GDM1 (cell line): ENCODE measurements at regions not wholly inside any gene's neighbourhood (a gene's known extent, or its start where the extent isn't known, plus 50 kb on each side); places are given as distances from the start of the nearest gene placed in this dataset.

ENCODE experiments used
- DNase-seq: peaks from one replicate; lab custom pipeline; 2025; lab: John Stamatoyannopoulos, UW

- no peak for DNase-seq
These were observed 276.9 kb downstream of the UQCRFS1 start for GRCh38 chr19:28936001-28936400.

GRCh38 chr19:28934631-28935030 is 278.3 kb downstream of the UQCRFS1 start:
- no peak for DNase-seq

- no peak for DNase-seq
These were observed 279.9 kb downstream of the UQCRFS1 start for GRCh38 chr19:28933039-28933438.

DNA sequence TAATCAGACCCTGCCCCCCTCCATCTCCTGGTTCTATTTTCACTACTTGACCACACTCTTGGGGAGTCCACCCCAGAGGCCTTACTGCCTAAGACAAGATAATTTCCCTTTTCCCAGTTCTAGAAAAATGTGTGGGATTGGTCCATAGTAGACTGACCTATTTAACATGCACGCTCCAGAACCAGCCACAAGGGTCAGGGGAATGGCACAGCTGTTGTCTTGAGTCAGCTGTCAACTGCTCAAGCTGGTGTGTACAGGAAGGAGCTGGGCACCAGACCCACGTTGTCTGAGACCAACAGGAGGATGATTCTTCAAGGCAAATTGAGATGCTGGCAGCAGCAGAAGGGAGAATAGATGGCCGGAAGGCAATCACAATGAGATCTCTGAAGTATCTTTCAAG is 280.5 kb downstream of the UQCRFS1 start:
- no peak for DNase-seq

GRCh38 chr19:28929006-28929405 is 283.9 kb downstream of the UQCRFS1 start:
- DNase-seq: no peak

DNA sequence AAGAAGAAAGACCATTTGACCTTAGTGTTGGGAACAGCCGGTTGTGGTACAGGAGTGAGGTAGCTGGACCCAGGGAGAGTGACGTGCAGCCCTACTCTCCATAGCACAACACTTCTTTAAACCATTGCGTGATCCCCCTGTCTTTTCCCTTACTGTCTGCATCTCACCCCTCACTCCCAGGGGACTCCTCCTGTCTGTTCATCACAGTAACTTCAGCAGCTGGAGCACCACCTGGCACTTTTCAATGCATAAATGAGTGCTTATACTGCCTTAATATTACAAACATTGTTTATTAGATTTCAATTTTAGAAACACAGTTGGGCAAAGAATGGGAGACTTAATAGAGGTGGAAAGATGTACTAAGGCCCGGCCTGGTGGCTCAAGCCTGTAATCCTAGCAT is 285.5 kb downstream of the UQCRFS1 start:
- DNase-seq: no peak

DNA sequence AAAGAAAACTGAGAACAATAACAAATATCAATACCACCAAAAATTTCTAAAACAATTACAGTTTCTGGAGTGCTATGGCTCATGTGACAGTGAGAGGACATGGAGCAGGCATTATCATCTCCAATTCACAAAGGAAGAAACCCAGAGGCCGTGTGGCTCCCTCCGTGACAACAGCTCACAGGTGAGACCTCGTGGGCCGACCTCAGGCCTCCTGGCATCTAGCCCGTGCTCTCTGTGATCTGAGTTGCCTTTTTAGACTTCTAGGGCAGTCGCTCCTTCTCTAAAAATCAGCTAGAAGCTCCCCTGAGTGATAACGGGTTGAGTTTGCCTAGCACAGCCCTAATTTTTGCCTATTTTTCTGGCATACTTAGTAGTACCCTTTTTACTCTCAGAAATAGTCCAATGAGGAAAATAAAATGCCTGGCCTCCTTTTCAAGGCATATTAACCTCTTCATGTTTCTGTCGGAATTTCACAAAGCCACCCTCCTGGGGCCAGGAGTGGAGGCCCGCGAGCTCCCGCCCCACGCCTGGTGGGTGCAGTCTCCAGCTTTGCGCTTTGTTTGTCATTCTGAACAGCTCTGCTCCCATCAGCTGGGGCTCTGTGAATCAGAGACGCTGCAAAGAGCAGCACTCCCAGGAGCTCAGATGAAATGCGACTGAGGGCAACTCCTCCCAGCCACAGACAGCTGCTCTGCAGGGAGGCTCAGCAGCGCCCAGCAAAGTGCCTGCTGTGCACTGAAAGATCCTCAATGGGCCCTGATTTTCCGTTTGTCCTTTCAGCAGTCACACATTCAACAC is 292.5 kb downstream of the UQCRFS1 start:
- no peak for DNase-seq

DNA sequence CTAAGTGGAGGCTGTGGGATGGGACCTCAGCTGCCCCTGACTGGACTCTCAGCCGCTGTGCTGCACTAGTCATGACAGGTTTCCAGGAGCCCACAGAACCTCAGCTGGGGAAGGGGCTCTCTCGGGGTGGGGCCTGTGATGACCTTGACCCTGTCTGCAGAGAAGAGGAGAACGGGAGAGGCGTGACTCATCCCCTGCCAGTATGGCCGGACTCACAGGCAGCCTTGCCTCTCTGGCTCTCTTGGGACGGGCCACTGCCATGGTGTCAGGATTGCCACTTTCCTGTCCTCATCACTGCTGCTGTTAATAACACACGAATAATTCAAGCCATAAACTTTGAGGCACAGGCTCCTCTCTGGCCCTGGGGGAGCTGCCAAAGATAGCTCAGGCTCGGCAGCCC is 295.3 kb downstream of the UQCRFS1 start:
- no peak for DNase-seq

DNA sequence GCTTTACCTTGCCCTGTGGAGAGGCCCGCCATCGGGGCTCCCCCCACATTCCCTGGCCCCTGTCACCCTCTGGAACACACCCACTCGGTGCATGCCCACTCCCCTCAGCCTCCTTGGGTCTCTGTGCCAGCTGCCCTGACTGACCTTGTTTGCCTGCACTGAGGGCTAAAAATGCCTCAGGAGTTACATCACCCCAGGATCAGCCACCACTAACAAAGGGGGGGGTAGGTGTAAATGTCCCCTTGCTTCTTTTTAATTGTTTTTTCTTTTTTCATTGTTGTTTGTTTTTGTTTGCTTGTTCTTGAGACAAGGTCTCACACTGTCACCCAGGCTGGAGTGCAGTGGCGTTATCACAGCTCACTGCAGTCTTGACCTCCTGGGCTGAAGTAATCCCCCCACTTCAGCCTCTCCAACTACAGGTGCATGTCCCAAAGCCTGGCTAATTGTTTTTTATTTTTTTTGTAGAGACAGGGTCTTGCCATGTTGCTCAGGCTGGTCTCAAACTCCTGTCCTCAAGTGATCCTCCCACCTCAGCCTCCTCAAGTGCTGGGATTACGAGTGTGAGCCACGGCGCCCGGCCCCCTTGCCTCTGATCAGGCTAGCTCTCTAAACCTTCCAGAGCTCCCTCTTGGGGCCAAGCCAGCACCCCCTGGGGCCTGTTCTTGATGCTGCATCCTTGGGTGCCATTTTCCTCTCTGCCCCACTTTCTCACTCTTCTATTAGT is 297.1 kb downstream of the UQCRFS1 start:
- no peak for DNase-seq

GRCh38 chr19:28915202-28915601 is 297.7 kb downstream of the UQCRFS1 start:
- DNase-seq: no peak

DNA sequence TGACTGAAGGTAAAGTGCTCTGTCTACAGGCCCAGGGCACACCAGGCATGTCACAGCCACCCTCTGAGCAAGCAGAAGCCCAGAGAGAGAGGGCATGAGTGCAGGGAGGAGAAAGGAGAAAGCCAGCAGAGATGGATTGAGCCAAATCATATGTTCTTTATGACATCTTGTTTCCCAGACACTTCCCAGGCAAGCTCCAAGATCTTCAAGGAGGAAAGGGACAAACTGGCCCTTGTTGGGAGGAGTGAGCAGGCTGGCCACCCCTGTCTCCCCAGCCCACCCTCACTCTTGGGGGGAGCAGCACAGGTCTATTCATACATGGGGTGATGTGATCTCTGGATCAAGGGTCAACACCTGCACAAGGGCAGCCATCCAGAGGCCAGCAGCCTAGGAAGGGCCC is 298.8 kb downstream of the UQCRFS1 start:
- DNase-seq: no peak

DNA sequence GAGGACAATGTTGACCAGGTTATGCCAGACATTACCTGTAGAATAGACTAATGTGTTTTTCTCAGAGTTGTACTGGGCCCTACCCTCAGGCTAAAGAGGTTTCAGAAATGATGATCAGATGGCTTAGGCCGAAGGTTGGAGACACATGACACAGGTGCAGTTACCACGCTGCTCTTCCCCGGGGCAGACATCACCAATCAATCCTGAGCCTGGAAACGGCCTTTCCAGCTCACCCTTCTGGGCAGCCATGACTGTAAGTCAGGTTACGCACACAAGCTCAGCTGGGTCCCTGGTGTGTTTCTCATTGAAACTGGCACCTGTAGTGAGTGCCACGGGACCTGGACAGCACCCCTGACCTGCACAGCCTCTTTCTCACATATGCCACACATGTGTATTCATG is 299.3 kb downstream of the UQCRFS1 start:
- DNase-seq: no peak

GRCh38 chr19:28908941-28909340 is 304.0 kb downstream of the UQCRFS1 start:
- DNase-seq: no peak

DNA sequence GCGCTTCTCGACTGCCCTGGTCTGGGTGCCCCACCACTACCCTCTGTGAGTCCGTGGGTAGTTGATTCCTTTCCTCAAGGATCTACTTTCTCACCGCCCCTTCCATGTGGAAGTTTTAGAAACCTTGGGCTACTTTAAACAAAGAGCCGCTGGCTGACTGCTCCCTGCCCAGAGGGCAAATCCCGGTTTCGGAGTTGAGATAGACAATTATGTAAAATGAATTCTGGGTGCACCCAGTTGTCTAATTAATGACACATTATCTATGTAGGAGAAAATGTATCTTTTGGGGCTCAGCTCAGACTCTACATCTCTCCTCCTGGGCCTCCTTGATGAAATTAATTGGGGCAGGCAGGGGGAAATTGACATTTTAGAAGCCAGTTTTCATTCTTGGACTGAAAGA is 305.4 kb downstream of the UQCRFS1 start:
- DNase-seq: no peak

DNA sequence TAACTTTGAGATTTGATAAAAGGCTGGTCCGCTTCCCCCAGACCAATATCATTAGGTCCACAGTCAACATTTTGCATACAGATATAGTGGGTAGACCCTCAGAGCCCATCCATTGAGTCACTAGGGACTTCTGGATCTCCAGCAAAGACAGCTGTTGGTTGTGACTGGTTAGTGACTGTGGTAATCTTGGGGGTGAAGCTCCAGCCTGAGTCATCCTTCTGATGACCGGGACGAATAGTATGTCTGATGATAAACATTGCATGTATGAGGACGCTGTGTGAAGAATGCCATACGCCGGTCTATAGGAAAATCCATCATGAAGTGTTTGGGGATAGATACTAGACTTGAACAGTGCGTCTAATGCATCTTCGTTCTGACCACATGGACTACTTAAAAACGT is 307.0 kb downstream of the UQCRFS1 start:
- DNase-seq: no peak

- no peak for DNase-seq
These were observed 313.2 kb downstream of the UQCRFS1 start for GRCh38 chr19:28899703-28900102.

- DNase-seq: no peak
These were observed 314.7 kb downstream of the UQCRFS1 start for GRCh38 chr19:28898249-28898648.

- DNase-seq: no peak
These were observed 322.8 kb downstream of the UQCRFS1 start for GRCh38 chr19:28889941-28890670.

DNA sequence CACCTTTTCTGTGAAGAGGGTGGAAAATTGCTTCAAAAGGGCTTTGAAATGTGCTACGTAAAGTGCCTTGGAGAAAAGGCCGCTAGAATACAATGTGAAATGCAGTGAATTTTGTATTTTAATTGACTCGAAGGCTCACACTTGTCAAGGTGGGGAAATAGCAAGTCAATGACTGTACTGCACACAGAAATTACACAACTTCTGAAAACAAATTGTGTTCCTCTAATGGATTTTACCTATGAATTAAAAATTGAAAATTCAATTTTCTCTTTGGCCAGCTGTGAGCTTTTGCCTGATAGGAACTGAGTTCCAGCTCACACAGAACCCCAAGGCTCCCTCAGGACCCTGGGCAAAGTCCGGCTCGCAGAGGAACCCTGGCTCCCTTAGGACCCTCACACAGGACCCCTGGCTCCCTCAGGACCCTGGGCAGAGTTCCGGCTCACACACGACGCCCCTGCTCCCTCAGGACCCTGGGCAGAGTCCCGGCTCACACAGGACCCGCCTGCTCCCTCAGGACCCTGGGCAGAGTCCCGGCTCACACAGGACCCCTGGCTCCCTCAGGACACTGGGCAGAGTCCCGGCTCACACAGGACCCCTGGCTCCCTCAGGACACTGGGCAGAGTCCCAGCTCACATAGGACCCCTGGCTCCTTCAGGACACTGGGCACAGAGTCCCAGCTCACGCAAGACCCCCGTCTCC is 324.9 kb downstream of the UQCRFS1 start:
- DNase-seq: no peak

DNA sequence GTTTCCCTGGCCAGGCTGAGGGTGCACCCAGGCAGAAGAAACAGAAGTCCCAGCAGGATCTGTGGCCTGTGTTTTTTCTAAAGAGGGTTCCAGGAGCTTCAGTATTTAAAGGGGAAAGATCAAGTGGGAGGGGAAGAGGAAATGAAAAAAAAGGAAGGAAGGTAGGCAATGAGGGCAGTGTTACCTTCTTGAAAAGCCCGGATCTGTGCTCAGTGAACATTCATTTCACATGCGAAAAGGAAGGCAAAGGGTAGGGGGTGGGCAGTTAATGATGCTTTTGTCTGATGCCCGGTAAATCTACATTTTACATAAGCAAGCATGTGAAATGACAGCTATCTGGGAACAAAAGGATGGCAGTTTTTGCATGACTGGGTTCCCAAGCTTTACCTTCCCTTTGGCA is 326.2 kb downstream of the UQCRFS1 start:
- DNase-seq: no peak

DNA sequence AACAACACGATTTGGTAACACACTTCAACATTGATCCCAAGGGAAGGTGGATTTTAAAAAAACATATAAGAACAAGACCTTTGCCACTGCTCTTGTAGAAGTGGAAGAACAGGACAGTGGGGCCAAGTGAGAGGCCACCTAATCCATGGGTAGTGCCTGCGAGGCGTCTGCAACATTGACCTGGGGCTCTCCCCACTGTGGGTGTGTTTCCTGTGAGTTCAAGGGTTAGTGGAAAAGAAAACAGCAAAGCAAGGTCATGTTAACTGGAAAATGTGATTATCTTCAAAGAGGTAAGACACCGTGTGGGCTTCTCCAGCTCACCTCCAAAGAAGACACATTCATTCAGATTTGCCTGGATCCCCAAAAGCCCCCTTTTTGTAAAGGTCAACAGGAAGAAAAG is 327.0 kb downstream of the UQCRFS1 start:
- no peak for DNase-seq

DNA sequence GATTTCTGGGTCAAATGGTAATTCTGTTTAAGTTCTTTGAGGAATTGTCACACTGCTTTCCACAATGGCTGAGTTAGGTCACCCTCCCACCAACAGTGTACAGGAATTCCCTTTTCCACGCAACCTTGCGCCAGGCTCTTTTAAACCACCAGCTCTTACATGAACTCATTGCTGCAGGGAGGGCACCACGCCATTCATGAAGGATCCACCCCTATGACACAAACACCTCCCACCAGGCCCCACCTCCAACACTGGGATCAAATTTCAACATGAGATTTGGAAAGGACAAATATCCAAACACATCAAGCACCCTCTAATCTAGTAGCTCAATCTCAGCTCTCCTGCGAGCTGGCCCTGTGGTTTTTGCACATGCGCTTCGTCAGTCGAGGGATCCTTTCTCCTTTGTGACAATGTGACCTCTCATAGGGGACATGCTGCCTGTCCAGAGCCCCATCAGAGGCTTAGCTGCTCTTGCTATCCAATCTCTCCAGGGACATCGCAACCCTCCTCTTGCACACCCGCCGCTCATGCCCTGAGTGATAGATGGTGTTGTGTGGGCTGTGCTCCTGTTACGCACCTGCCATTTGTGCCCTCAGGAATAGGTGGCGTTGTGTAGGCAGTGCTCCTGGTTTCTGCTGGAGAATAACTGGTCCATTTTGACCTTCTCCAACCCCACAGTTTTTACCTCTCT is 328.0 kb downstream of the UQCRFS1 start:
- DNase-seq: no peak
